IMR-90 (cell line): ENCODE measurements at regions not wholly inside any gene's neighbourhood (a gene's known extent, or its start where the extent isn't known, plus 50 kb on each side); places are given as distances from the start of the nearest gene placed in this dataset.

ENCODE experiments used
- ATAC-seq: fragments of 200-7000 bp; cut with Tn5 transposase; 2 replicates; pipeline ENCODE4 v1.9.1; 2020; ENCODE audit warnings: low read depth, mild to moderate bottlenecking, moderate library complexity
- BruUV-seq: library from RNA; stranded (reverse); fragments of 400-500 nt; replicated peaks from 2 replicates; lab custom pipeline; 2021; lab: Mats Ljungman, UMichigan
- CTCF ChIA-PET: fragments of 300-600 bp; formaldehyde crosslinking; extraction: SDS; loops from one replicate; lab custom pipeline; 2021; ENCODE audit warnings: antibody characterized with exemption; lab: Yijun Ruan, JAX
- POLR2A ChIA-PET: fragments of 300-600 bp; sonication (Branson Sonifier 250); formaldehyde crosslinking; loops from one replicate; lab custom pipeline; 2022; ENCODE audit warnings: antibody characterized with exemption; ENCODE audit not compliant: unreplicated experiment; lab: Charles Lee
- DNase-seq: peaks from one replicate; pipeline ENCODE4 v3.0.0; 2013
- H2AFZ ChIP-seq: replicated peaks from 2 replicates; pipeline ENCODE3; 2013; ENCODE audit warnings: low read length, mild to moderate bottlenecking; ENCODE audit not compliant: poor library complexity
- H2AK5ac ChIP-seq: 2 replicates; pipeline ENCODE4 v1.6.1; 2013; ENCODE audit warnings: low read depth, low read length, inconsistent platforms
- H2AK9ac ChIP-seq: replicated peaks from 2 replicates; pipeline ENCODE3; 2013; ENCODE audit warnings: mild to moderate bottlenecking, low read depth, low read length, moderate library complexity; ENCODE audit not compliant: poor library complexity
- H2BK120ac ChIP-seq: 2 replicates; pipeline ENCODE4 v1.6.1; 2013; ENCODE audit warnings: low read depth, low read length, inconsistent platforms
- H2BK15ac ChIP-seq: 3 replicates; pipeline ENCODE4 v1.6.1; 2013; ENCODE audit warnings: low read depth, low read length, inconsistent platforms
- H2BK20ac ChIP-seq: 2 replicates; pipeline ENCODE4 v1.6.1; 2013; ENCODE audit warnings: low read depth, mild to moderate bottlenecking, inconsistent platforms, low read length, moderate library complexity
- H2BK5ac ChIP-seq: 2 replicates; pipeline ENCODE4 v1.6.1; 2013; ENCODE audit warnings: mild to moderate bottlenecking, low read depth, low read length, inconsistent platforms; ENCODE audit not compliant: poor library complexity, severe bottlenecking
- H3K14ac ChIP-seq: replicated peaks from 2 replicates; pipeline ENCODE4 v1.6.1; 2013; ENCODE audit warnings: low read depth, low read length, inconsistent platforms
- H3K18ac ChIP-seq: 2 replicates; pipeline ENCODE4 v1.6.1; 2013; ENCODE audit warnings: low read depth, low read length, control low read depth
- H3K23ac ChIP-seq: 2 replicates; pipeline ENCODE4 v1.6.1; 2013; ENCODE audit warnings: low read depth, low read length, inconsistent platforms
- H3K27ac ChIP-seq: 2 replicates; pipeline ENCODE4 v1.5.1; 2013; ENCODE audit warnings: mild to moderate bottlenecking, control low read depth, low read length; ENCODE audit not compliant: insufficient read depth
- H3K27me3 ChIP-seq: 2 replicates; pipeline ENCODE4 v1.6.1; 2013; ENCODE audit warnings: low read length; ENCODE audit not compliant: control insufficient read depth, insufficient read depth
- H3K36me3 ChIP-seq: 2 replicates; pipeline ENCODE4 v1.6.1; 2013; ENCODE audit warnings: low read length, mixed read lengths; ENCODE audit not compliant: control insufficient read depth, insufficient read depth
- H3K4ac ChIP-seq: 2 replicates; pipeline ENCODE4 v1.6.1; 2013; ENCODE audit warnings: low read depth, low read length, inconsistent platforms
- H3K4me1 ChIP-seq: 2 replicates; pipeline ENCODE4 v1.6.1; 2013; ENCODE audit warnings: low read length, mixed read lengths; ENCODE audit not compliant: control insufficient read depth, insufficient read depth
- H3K4me2 ChIP-seq: 2 replicates; pipeline ENCODE4 v1.6.1; 2013; ENCODE audit warnings: low read depth, mild to moderate bottlenecking, control low read depth, low read length, moderate library complexity
- H3K4me3 ChIP-seq: 2 replicates; pipeline ENCODE4 v1.5.1; 2013; ENCODE audit warnings: low read depth, mild to moderate bottlenecking, control low read depth, low read length, moderate library complexity; ENCODE audit not compliant: insufficient read depth
- H3K56ac ChIP-seq: 2 replicates; pipeline ENCODE4 v1.6.1; 2013; ENCODE audit warnings: low read length, inconsistent platforms; ENCODE audit not compliant: insufficient read depth; ENCODE audit errors: extremely low read depth
- H3K79me1 ChIP-seq, 2 experiments: 2 replicates each; pipeline ENCODE4 v1.6.1; 2013; ENCODE audit warnings: low read length in 2 of 2, inconsistent platforms in 1 of 2, low read depth in 1 of 2
- H3K9ac ChIP-seq: 2 replicates; pipeline ENCODE4 v1.6.1; 2013; ENCODE audit warnings: low read depth, low read length, control low read depth
- H3K9me1 ChIP-seq: 2 replicates; pipeline ENCODE4 v1.6.1; 2013; ENCODE audit warnings: low read length, inconsistent platforms; ENCODE audit not compliant: insufficient read depth
- H3K9me3 ChIP-seq: 2 replicates; pipeline ENCODE4 v1.6.1; 2013; ENCODE audit warnings: low read length; ENCODE audit not compliant: control insufficient read depth, insufficient read depth
- H4K20me1 ChIP-seq: 2 replicates; pipeline ENCODE4 v1.6.1; 2013; ENCODE audit warnings: low read length, inconsistent platforms; ENCODE audit not compliant: insufficient read depth
- H4K5ac ChIP-seq: 2 replicates; pipeline ENCODE4 v1.6.1; 2013; ENCODE audit warnings: mild to moderate bottlenecking, low read depth, low read length, control low read depth
- H4K8ac ChIP-seq, 2 experiments: 2 replicates each; pipeline ENCODE4 v1.6.1; 2013; ENCODE audit warnings: low read depth in 2 of 2, low read length in 2 of 2, control low read depth in 1 of 2, inconsistent platforms in 1 of 2
- H4K91ac ChIP-seq: 2 replicates; pipeline ENCODE4 v1.6.1; 2013; ENCODE audit warnings: low read depth, low read length, inconsistent platforms; ENCODE audit not compliant: insufficient read depth
- SMC3 ChIP-seq: fragments of 150-350 bp; IDR thresholded peaks from 2 replicates; pipeline ENCODE4 v1.6.1; 2016; ENCODE audit warnings: low read depth, mild to moderate bottlenecking, antibody characterized with exemption, low read length, moderate library complexity
- WGBS, 2 experiments: methylation state at CpG; one replicate each; pipeline versions ENCODE4 v1.1.5 to v1.1.7; 2013; ENCODE audit warnings: missing lambda C conversion rate in 2 of 2; ENCODE audit not compliant: insufficient read length in 1 of 2; ENCODE audit errors: extremely low coverage in 2 of 2; 5-methylcytosine and 5-hydroxymethylcytosine counted together
- dilution Hi-C: fragments of 300-500 bp; cut with HindIII; formaldehyde crosslinking; loops from one replicate; pipeline ENCODE4 v1.14.3; 2018; ENCODE audit warnings: low sequenced_read_pairs; ENCODE audit not compliant: unreplicated experiment
- in situ Hi-C: fragments of 300-500 bp; cut with MboI; formaldehyde crosslinking; loops from 3 replicates; pipeline ENCODE4 v1.14.3; 2019; ENCODE audit warnings: low sequenced_read_pairs, inconsistent platforms, mixed read lengths
- intact Hi-C: fragments of 100-400 bp; cut with micrococcal nuclease; formaldehyde crosslinking; loops from 2 replicates; pipeline ENCODE4 v1.10.0; 2022

DNA sequence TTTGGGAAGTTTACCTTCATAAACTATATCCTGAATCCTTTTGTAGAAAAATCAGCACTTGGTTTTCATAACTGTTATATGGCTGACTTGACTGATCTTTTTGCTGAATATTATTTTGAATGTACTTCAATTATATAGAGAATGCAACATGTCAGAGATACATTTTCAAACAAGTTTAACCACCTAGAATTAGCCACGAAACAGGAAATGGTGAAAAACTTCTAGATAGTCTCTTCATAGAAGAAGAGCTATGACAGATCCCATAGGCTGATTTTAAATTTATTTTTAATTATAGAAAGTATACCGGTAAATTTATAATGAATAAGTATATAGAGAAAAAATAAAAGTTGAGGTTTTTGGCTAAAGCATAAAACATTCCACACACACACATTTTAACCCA lies 436.8 kb upstream of the DPPA4 start:
- no peak overlapping the region for H2BK15ac ChIP-seq
- H3K4ac ChIP-seq, result no peak overlapping the region
- ChIA-PET POLR2A (no interaction called here), CTCF (no interaction called here)
- no peaks in the 10 kb centered on the region for H3K4me1 ChIP-seq
- no peaks in the 10 kb centered on the region for H3K36me3 ChIP-seq
- no peak overlapping the region for H4K91ac ChIP-seq
- no peak overlapping the region for H2AFZ ChIP-seq
- in situ Hi-C loops (no loop called here), dilution Hi-C loops (no loop called here), intact Hi-C loops (no loop called here)
- H3K9me1 ChIP-seq, result no peaks in the 10 kb centered on the region
- H3K27ac ChIP-seq, result no peak overlapping the region
- no peak overlapping the region for H3K4me3 ChIP-seq
- no CpG with 5 or more reads among the region's 2 CpGs for WGBS, 2 experiments
- H3K9ac ChIP-seq, result no peak overlapping the region
- no peak overlapping the region for H4K5ac ChIP-seq
- no peak overlapping the region for H2BK20ac ChIP-seq
- no TSS peak for BruUV-seq
- no peaks in the 10 kb centered on the region for H4K20me1 ChIP-seq
- no peak overlapping the region for H3K23ac ChIP-seq
- H3K18ac ChIP-seq, result no peak overlapping the region
- no peaks in the 10 kb centered on the region for H3K79me1 ChIP-seq
- no peak overlapping the region for H2AK9ac ChIP-seq
- H3K14ac ChIP-seq, result no peak overlapping the region
- H2BK120ac ChIP-seq, result no peak overlapping the region
- H4K8ac ChIP-seq, result no peak overlapping the region
- no peak overlapping the region for H2BK5ac ChIP-seq
- H3K56ac ChIP-seq, result no peak overlapping the region
- ATAC-seq, result no peak
- no peak for DNase-seq
- no peak overlapping the region for H3K4me2 ChIP-seq
- no peaks in the 10 kb centered on the region for H3K27me3 ChIP-seq
- H2AK5ac ChIP-seq, result no peak overlapping the region
- 0 out of 2 replicates have a peak, but pooled peaks cover 2% of the 10 kb centered on the region for H3K9me3 ChIP-seq
- no peak for TF ChIP-seq SMC3
